C4-2B (cell line): ENCODE measurements at regions not wholly inside any gene's neighbourhood (a gene's known extent, or its start where the extent isn't known, plus 50 kb on each side); places are given as distances from the start of the nearest gene placed in this dataset.
"Not testable (repeated sequence)": the region's sequence is repeated elsewhere in the genome, so short reads cannot be mapped to it uniquely, and the experiment has no call there.

Experiments
- H3K27ac ChIP-seq: fragments of 450-650 bp; 2 replicates; pipeline ENCODE4 v1.5.1; 2017
- ZFX ChIP-seq: fragments of 450-650 bp; IDR thresholded peaks from 2 replicates; pipeline ENCODE4 v1.6.1; 2017
- TF ChIP-seq, protein P1 (sequence below): fragments of 450-650 bp; conservative IDR thresholded peaks from 2 replicates; pipeline ENCODE4 v1.5.1; 2017; ENCODE audit warnings: mild to moderate bottlenecking

DNA sequence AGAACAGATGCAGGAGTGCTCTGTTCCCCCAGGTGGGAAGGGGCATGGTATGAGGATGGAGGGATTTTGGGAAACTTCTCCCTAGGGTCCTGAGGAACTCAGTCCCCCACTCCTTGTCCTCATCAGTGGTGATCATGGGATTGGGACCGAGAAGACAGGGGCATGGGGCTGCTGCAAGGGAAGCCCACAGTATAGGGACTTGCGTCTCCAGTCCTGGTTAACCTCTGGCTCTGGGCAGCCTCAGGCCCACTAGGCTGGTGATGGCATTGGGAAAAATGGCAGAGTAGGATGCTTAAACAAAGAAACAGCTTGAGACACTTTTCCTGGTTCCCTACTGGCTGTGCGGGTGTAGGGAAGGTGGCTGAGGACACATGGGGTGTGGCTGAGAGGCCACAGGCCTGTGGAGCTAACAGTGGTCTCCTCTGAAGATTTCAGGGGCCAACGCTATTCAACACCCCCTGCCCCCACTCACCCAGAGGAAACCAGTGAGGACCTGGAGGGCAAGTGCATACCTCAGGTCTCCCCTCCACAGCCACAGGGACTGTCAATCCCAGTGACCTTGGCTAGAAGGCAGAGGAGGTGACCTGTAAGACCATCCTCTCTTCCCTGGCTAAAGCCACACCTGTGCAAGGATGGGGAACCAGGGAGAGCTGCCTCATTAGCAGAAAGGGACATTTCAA, 261.3 kb downstream of the CCSER2 start:
- no peak for TF ChIP-seq ZFX
- TF ChIP-seq, protein P1, sequence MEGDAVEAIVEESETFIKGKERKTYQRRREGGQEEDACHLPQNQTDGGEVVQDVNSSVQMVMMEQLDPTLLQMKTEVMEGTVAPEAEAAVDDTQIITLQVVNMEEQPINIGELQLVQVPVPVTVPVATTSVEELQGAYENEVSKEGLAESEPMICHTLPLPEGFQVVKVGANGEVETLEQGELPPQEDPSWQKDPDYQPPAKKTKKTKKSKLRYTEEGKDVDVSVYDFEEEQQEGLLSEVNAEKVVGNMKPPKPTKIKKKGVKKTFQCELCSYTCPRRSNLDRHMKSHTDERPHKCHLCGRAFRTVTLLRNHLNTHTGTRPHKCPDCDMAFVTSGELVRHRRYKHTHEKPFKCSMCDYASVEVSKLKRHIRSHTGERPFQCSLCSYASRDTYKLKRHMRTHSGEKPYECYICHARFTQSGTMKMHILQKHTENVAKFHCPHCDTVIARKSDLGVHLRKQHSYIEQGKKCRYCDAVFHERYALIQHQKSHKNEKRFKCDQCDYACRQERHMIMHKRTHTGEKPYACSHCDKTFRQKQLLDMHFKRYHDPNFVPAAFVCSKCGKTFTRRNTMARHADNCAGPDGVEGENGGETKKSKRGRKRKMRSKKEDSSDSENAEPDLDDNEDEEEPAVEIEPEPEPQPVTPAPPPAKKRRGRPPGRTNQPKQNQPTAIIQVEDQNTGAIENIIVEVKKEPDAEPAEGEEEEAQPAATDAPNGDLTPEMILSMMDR = no peak
- H3K27ac ChIP-seq = no peak overlapping the region

DNA sequence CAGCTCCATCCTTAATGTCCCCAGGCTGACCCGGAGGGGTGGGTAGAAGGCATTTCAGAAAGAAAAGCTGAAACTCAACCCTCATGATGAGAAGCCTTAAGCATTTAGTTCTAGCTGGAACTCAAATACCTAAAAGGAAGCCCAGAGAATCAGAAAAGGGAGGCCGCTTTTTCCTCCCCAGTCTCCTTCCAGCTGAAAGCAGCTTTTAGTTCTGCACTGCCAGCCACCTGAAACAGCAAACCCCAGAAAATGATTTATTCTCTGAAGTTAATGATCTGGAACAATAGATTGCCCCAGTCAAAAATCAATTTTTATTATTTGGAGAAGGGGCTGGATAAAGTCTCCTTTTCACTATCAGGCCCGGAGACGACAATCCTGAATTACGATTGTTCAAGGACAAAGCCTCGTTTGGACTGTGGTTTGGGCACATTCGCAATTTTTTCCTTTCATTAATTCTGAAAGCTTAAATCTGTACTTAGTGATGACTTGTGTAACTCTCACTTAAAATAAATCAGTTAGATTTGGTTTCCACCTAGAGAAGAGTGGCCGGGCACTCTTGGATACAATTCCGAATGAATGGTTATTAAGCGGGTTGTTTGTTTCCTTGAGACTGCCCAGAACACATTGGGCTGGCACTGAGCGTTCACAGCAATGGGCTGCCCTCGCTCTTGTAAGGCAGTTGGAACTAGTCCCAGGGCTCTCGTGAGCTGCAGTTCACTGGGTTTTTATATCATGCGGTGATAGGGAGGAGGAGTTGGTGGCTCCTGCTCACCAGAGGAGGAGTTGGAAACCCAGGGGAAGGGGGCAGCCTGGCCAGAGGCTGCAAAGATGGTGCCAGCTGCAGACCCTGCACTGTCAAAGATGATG, 262.2 kb downstream of the CCSER2 start:
- H3K27ac ChIP-seq = no peak overlapping the region
- TF ChIP-seq, protein P1 = no peak
- no peak for TF ChIP-seq ZFX

DNA sequence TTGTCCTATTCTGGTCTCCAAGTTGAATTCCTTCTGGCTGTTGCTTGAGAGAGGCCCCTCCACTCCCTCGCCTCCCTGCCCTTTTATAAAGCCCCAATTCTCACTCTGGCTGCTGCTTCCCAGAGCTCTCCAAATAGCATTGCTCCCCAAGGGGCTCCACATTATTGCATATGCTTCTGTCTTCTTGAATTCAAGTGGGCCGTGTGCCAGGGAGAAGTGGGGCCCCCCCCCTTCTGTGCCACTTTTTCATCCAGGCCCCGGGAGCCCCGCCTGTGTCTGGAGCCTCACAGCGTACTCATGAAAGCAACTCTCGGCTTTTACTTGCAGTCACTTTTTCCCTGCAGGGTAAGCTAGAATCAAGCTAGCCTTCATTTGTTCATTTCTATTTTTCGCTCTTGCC, 265.1 kb downstream of the CCSER2 start:
- no peak overlapping the region for H3K27ac ChIP-seq
- no peak for TF ChIP-seq ZFX
- TF ChIP-seq, protein P1 = no peak

DNA sequence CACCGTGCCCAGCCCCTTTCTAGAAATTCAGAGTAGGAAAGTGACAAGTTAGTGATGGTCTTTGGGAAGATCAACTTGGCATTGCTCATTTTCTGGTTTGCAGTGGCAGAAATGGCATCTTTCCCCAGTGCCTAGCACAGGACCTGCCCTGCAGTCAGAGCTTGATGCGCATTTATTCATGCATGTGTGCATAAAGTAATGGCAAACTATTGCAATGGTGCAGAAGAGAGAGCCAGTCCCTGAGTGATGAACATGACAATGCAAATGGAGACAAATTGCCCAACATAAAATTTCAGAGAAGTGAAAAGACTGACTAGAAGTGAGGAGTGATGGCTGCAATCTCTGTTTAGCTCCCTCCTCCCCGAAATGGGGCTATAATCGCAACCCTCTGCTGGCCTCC, 268.2 kb downstream of the CCSER2 start:
- no peak for TF ChIP-seq ZFX
- TF ChIP-seq, protein P1 = no peak
- H3K27ac ChIP-seq = no peak overlapping the region

DNA sequence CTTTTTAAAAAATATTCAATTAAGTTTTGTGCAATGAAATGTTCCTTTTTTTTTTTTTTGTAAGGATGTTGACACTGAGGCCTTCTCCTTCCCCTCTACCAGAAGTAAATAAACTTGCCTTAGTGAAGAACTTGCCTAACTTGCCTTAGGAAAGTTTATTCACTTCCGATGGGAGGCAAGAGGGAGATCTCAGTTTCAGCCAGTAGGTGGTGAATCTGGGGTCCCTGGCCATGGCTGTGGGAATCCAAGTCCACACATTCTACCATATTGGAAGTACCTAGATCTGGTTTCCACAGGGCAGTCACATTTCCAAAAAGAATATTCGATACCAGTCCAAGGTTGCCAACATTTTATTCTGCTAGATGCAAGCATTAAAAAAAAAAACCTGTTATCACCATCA, 270.9 kb downstream of the CCSER2 start:
- TF ChIP-seq ZFX = no peak
- TF ChIP-seq, protein P1 = no peak; the same call in 1 of the 2 replicates
- H3K27ac ChIP-seq = no peak overlapping the region

DNA sequence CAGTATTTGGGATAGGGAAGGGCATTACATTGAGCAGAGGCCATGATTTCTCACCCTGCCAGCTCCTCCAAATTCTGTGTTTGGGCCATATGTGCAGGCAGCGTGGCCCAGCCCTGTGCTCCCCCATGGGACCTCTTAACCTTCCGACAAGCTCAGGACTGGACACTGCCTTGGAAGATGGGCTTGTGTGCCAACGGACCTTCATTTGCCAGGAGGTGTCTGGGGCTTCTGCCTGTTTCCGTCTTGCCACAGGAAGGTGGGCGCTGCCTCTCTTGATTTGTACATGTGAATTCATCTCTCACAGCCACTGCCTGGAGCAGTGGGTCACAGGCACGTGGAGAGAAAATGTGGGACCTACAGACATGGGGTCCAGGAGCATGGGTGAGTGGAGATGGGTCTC, 272.6 kb downstream of the CCSER2 start:
- H3K27ac ChIP-seq = no peak overlapping the region
- no peak for TF ChIP-seq ZFX
- TF ChIP-seq, protein P1 = no peak

DNA sequence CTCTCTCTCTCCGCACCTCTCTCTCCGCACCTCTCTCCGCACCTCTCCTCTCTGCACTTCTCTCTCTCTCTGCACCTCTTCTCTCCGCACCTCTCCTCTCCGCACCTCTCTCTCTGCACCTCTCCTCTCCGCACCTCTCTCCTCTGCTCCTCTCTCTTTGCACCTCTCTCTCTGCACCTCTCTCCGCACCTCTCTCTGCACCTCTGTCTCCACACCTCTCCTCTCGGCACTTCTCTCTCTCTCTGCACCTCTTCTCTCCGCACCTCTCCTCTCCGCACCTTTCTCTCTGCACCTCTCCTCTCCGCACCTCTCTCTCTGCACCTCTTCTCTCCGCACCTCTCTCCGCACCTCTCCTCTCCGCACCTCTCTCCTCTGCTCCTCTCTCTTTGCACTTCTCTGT, 274.2 kb downstream of the CCSER2 start:
- not testable (repeated sequence) for H3K27ac ChIP-seq
